ENCODE measurements at regions not wholly inside any gene's neighbourhood (a gene's known extent, or its start where the extent isn't known, plus 50 kb on each side); places are given as distances from the start of the nearest gene placed in this dataset.

- Histone ChIP-seq H3K9me3 (ENCODE audit: low read length) (no peaks in the 10 kb centered on the region), H3K27me3 (ENCODE audit: insufficient read depth, low read length, poor library complexity, severe bottlenecking) (no peaks in the 10 kb centered on the region), H3K36me3 (ENCODE audit: insufficient read depth, low read length) (no peaks in the 10 kb centered on the region), H3K4me3 (ENCODE audit: low read length) (peak overlapping the region; percentile 65), H3K4me1 (ENCODE audit: insufficient read depth, low read length) (peaks cover 14% of the 10 kb centered on the region), H3K27ac (ENCODE audit: low read depth, low read length) (no peak overlapping the region)
- Mint-ChIP-seq H3K27me3 (peaks cover 0 to 10% of the 10 kb centered on the region in 2 donors), H3K4me1 (peaks cover 19 to 25% (median 23%) of the 10 kb centered on the region in 3 donors), H3K4me3 (peak overlapping the region; percentile 62 to 89 (median 79)), H3K36me3 (no peaks in the 10 kb centered on the region), H3K9me3 (no peaks in the 10 kb centered on the region), H3K27ac (peak overlapping the region in 5 of 8 donors; percentile 13 to 77 (median 51))
- peak in 1 of 5 donors; percentile 16 for DNase-seq
- CTCF ChIA-PET, result no interaction called here
- POLR2A ChIA-PET, result no interaction called here
These were observed 54.9 kb upstream of the BACE2 start for GRCh38 chr21:41112740-41113692.

GRCh38 chr21:41115851-41116250 is 52.1 kb upstream of the BACE2 start:
- Histone ChIP-seq H3K4me3 (ENCODE audit: low read length) (no peak overlapping the region), H3K27me3 (ENCODE audit: insufficient read depth, low read length, poor library complexity, severe bottlenecking) (no peaks in the 10 kb centered on the region), H3K4me1 (ENCODE audit: insufficient read depth, low read length) (peaks cover 14% of the 10 kb centered on the region), H3K27ac (ENCODE audit: low read depth, low read length) (no peak overlapping the region), H3K36me3 (ENCODE audit: insufficient read depth, low read length) (no peaks in the 10 kb centered on the region), H3K9me3 (ENCODE audit: low read length) (no peaks in the 10 kb centered on the region)
- H3K4me3 Mint-ChIP-seq, result no peak overlapping the region
- POLR2A ChIA-PET, result no interaction called here
- H3K4me1 Mint-ChIP-seq, result peaks cover 19 to 25% (median 23%) of the 10 kb centered on the region in 3 donors
- no peaks in the 10 kb centered on the region for H3K9me3 Mint-ChIP-seq
- DNase-seq, result no peak
- H3K27ac Mint-ChIP-seq, result no peak overlapping the region
- CTCF ChIA-PET, result no interaction called here
- peaks cover 7 to 8% of the 10 kb centered on the region in 2 donors for H3K27me3 Mint-ChIP-seq
- H3K36me3 Mint-ChIP-seq, result no peaks in the 10 kb centered on the region

Data from CD8-positive, alpha-beta memory T cell (primary cell).